A673 (cell line): ENCODE measurements at regions not wholly inside any gene's neighbourhood (a gene's known extent, or its start where the extent isn't known, plus 50 kb on each side); places are given as distances from the start of the nearest gene placed in this dataset.

Experiments
- EZH2 ChIP-seq: fragments of 200-600 bp; sonication (generic); IDR thresholded peaks from 2 replicates; pipeline ENCODE4 v1.6.1; 2017; ENCODE audit warnings: borderline replicate concordance, low read depth, mild to moderate bottlenecking, mixed read lengths, antibody characterized with exemption, low read length; ENCODE audit not compliant: poor library complexity, severe bottlenecking
- TF ChIP-seq, protein P1 (sequence below): fragments of 300-800, 200-600 bp; sonication (generic); conservative IDR thresholded peaks from 2 replicates; pipeline ENCODE4 v1.5.1; 2017; ENCODE audit warnings: low read depth, mild to moderate bottlenecking, antibody characterized with exemption, low read length, moderate library complexity, mixed read lengths

DNA sequence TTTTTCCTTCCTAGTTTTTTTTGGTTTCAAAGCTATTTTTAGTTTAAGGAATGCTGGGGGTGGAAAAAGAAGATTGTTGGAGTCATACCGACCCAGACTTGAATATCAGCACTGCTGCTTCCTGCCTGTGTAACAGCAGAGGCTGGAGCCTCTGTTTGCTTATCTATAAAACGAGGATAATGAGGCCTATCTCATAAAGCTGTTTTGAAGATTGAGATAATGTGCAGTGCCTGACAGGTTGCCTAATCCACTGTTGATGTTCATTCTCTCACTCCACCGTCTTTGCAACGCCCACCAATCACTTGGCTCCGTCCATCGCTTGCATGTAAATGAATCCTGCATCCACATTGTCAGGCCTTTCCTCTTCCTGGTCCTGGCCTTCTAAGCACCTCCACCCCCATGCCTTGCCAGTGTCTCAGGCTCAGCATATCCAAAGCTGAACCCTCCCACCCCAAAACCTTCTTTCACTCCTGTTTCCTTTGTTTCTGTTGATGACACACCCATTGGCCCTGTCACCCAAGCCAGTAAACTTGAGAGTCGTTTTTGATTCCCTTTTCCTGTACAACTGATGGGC is 94.9 kb downstream of the MEX3B start:
- TF ChIP-seq, protein P1, sequence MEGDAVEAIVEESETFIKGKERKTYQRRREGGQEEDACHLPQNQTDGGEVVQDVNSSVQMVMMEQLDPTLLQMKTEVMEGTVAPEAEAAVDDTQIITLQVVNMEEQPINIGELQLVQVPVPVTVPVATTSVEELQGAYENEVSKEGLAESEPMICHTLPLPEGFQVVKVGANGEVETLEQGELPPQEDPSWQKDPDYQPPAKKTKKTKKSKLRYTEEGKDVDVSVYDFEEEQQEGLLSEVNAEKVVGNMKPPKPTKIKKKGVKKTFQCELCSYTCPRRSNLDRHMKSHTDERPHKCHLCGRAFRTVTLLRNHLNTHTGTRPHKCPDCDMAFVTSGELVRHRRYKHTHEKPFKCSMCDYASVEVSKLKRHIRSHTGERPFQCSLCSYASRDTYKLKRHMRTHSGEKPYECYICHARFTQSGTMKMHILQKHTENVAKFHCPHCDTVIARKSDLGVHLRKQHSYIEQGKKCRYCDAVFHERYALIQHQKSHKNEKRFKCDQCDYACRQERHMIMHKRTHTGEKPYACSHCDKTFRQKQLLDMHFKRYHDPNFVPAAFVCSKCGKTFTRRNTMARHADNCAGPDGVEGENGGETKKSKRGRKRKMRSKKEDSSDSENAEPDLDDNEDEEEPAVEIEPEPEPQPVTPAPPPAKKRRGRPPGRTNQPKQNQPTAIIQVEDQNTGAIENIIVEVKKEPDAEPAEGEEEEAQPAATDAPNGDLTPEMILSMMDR: no peak
- no peak for TF ChIP-seq EZH2
